PC-3 (cell line): ENCODE measurements at regions not wholly inside any gene's neighbourhood (a gene's known extent, or its start where the extent isn't known, plus 50 kb on each side); places are given as distances from the start of the nearest gene placed in this dataset.

Source experiments
- EZH2 ChIP-seq: fragments of 300-600 bp; sonication (generic); IDR thresholded peaks from one replicate; pipeline ENCODE4 v1.6.1; 2017; ENCODE audit warnings: antibody characterized with exemption, mild to moderate bottlenecking, low read length; ENCODE audit not compliant: unreplicated experiment
- EZH2phosphoT487 ChIP-seq: fragments of 300-600 bp; sonication (generic); IDR thresholded peaks from 2 replicates; pipeline ENCODE4 v1.6.1; 2018; ENCODE audit warnings: mild to moderate bottlenecking, antibody characterized with exemption, low read length, borderline replicate concordance
- TF ChIP-seq, protein P1 (sequence below): fragments of 300-600 bp; sonication (generic); conservative IDR thresholded peaks from 2 replicates; pipeline ENCODE4 v1.5.1; 2017; ENCODE audit warnings: antibody characterized with exemption, low read depth, mild to moderate bottlenecking, low read length

DNA sequence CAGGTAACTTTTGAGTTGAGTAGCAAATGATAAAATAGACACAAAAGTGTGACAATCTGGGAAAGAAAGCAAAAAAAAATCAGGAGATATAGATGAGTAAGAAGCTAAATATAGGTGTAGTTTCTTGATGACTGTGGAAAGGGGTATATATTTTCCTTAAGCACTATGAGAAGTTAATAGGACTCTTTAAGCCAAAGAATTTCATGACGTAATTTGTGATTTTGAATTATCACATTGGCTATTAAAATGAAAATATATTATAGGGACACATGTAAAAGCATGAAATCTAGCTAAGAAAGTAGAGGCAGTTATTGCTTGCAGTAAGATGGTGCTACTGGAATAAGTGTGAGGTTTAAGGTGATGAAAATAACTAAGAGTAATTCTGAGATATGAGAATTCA is 759.1 kb downstream of the KCNT2 start:
- TF ChIP-seq EZH2: no peak
- TF ChIP-seq, protein P1, sequence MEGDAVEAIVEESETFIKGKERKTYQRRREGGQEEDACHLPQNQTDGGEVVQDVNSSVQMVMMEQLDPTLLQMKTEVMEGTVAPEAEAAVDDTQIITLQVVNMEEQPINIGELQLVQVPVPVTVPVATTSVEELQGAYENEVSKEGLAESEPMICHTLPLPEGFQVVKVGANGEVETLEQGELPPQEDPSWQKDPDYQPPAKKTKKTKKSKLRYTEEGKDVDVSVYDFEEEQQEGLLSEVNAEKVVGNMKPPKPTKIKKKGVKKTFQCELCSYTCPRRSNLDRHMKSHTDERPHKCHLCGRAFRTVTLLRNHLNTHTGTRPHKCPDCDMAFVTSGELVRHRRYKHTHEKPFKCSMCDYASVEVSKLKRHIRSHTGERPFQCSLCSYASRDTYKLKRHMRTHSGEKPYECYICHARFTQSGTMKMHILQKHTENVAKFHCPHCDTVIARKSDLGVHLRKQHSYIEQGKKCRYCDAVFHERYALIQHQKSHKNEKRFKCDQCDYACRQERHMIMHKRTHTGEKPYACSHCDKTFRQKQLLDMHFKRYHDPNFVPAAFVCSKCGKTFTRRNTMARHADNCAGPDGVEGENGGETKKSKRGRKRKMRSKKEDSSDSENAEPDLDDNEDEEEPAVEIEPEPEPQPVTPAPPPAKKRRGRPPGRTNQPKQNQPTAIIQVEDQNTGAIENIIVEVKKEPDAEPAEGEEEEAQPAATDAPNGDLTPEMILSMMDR: no peak
- no peak for TF ChIP-seq EZH2phosphoT487
